ENCODE measurements at regions not wholly inside any gene's neighbourhood (a gene's known extent, or its start where the extent isn't known, plus 50 kb on each side); places are given as distances from the start of the nearest gene placed in this dataset.

- Histone ChIP-seq H3K4me2 (ENCODE audit: low read depth, low read length, poor library complexity, severe bottlenecking) (no peak overlapping the region), H2AFZ (ENCODE audit: low read length) (no peak overlapping the region), H3K27me3 (ENCODE audit: insufficient read depth, low read length, poor library complexity, severe bottlenecking) (no peaks in the 10 kb centered on the region), H3K79me2 (ENCODE audit: insufficient read depth, low read length) (no peaks in the 10 kb centered on the region), H3K9ac (ENCODE audit: low read depth, low read length, poor library complexity, severe bottlenecking) (no peak overlapping the region), H3K36me3 (ENCODE audit: insufficient read depth, low read length) (no peaks in the 10 kb centered on the region), H4K20me1 (ENCODE audit: insufficient read depth, low read length, poor library complexity, severe bottlenecking) (no peaks in the 10 kb centered on the region), H3K4me3 (ENCODE audit: low read length, poor library complexity, severe bottlenecking) (no peak overlapping the region), H3K4me1 (ENCODE audit: insufficient read depth, low read length, poor library complexity, severe bottlenecking) (no peaks in the 10 kb centered on the region), H3K9me2 (replicated peaks; ENCODE audit: low read depth, low read length) (no peaks in the 10 kb centered on the region), H3F3A (ENCODE audit: low read depth) (no peaks in the 10 kb centered on the region), H3K9me3 (ENCODE audit: insufficient read depth, low read depth, low read length) (no peaks in the 10 kb centered on the region)
- TF ChIP-seq CTCF (conservative IDR thresholded peaks at IDR 0.05; ENCODE audit: low read length) (no peak), EZH2phosphoT487 (IDR thresholded peaks at IDR 0.05; ENCODE audit: borderline replicate concordance) (no peak)
Measured at GRCh38 chr13:99750951-99751350, 220.6 kb downstream of the ZIC5 start.

GRCh38 chr13:99749271-99750019 is 222.1 kb downstream of the ZIC5 start:
- H3K27me3 ChIP-seq (ENCODE audit: insufficient read depth, low read length, poor library complexity, severe bottlenecking): no peaks in the 10 kb centered on the region
- no peaks in the 10 kb centered on the region for H3K36me3 ChIP-seq (ENCODE audit: insufficient read depth, low read length)
- H3K79me2 ChIP-seq (ENCODE audit: insufficient read depth, low read length): no peaks in the 10 kb centered on the region
- H3K4me2 ChIP-seq (ENCODE audit: low read depth, low read length, poor library complexity, severe bottlenecking): no peak overlapping the region
- TF ChIP-seq EZH2phosphoT487 (IDR thresholded peaks at IDR 0.05; ENCODE audit: borderline replicate concordance) (no peak), CTCF (conservative IDR thresholded peaks at IDR 0.05; ENCODE audit: low read length) (no peak)
- H3K9me3 ChIP-seq (ENCODE audit: insufficient read depth, low read depth, low read length): no peaks in the 10 kb centered on the region
- no peak overlapping the region for H2AFZ ChIP-seq (ENCODE audit: low read length)
- H4K20me1 ChIP-seq (ENCODE audit: insufficient read depth, low read length, poor library complexity, severe bottlenecking): no peaks in the 10 kb centered on the region
- no peaks in the 10 kb centered on the region for H3F3A ChIP-seq (ENCODE audit: low read depth)
- H3K4me1 ChIP-seq (ENCODE audit: insufficient read depth, low read length, poor library complexity, severe bottlenecking): no peaks in the 10 kb centered on the region
- no peaks in the 10 kb centered on the region for H3K9me2 ChIP-seq (replicated peaks; ENCODE audit: low read depth, low read length)
- H3K4me3 ChIP-seq (ENCODE audit: low read length, poor library complexity, severe bottlenecking): no peak overlapping the region
- H3K9ac ChIP-seq (ENCODE audit: low read depth, low read length, poor library complexity, severe bottlenecking): no peak overlapping the region

- Histone ChIP-seq H3K4me3 (ENCODE audit: low read length, poor library complexity, severe bottlenecking) (no peak overlapping the region), H2AFZ (ENCODE audit: low read length) (no peak overlapping the region), H4K20me1 (ENCODE audit: insufficient read depth, low read length, poor library complexity, severe bottlenecking) (no peaks in the 10 kb centered on the region), H3K4me2 (ENCODE audit: low read depth, low read length, poor library complexity, severe bottlenecking) (no peak overlapping the region), H3K9me3 (ENCODE audit: insufficient read depth, low read depth, low read length) (no peaks in the 10 kb centered on the region), H3K9me2 (replicated peaks; ENCODE audit: low read depth, low read length) (no peaks in the 10 kb centered on the region), H3K79me2 (ENCODE audit: insufficient read depth, low read length) (no peaks in the 10 kb centered on the region), H3K9ac (ENCODE audit: low read depth, low read length, poor library complexity, severe bottlenecking) (no peak overlapping the region), H3K27me3 (ENCODE audit: insufficient read depth, low read length, poor library complexity, severe bottlenecking) (no peaks in the 10 kb centered on the region), H3K36me3 (ENCODE audit: insufficient read depth, low read length) (no peaks in the 10 kb centered on the region), H3K4me1 (ENCODE audit: insufficient read depth, low read length, poor library complexity, severe bottlenecking) (no peaks in the 10 kb centered on the region), H3F3A (ENCODE audit: low read depth) (no peaks in the 10 kb centered on the region)
- TF ChIP-seq CTCF (conservative IDR thresholded peaks at IDR 0.05; ENCODE audit: low read length): no peak
- no peak for TF ChIP-seq EZH2phosphoT487 (IDR thresholded peaks at IDR 0.05; ENCODE audit: borderline replicate concordance)
Measured at GRCh38 chr13:99747403-99747710, 224.2 kb downstream of the ZIC5 start.

Data from Loucy (cell line).